ENCODE measurements at regions not wholly inside any gene's neighbourhood (a gene's known extent, or its start where the extent isn't known, plus 50 kb on each side); places are given as distances from the start of the nearest gene placed in this dataset.
A peak's percentile ranks its signal among the peaks of the same experiment; 100 is the strongest.

GRCh38 chr5:10153394-10153793 is 96.3 kb downstream of the ATPSCKMT start:
- TF ChIP-seq, protein P1, sequence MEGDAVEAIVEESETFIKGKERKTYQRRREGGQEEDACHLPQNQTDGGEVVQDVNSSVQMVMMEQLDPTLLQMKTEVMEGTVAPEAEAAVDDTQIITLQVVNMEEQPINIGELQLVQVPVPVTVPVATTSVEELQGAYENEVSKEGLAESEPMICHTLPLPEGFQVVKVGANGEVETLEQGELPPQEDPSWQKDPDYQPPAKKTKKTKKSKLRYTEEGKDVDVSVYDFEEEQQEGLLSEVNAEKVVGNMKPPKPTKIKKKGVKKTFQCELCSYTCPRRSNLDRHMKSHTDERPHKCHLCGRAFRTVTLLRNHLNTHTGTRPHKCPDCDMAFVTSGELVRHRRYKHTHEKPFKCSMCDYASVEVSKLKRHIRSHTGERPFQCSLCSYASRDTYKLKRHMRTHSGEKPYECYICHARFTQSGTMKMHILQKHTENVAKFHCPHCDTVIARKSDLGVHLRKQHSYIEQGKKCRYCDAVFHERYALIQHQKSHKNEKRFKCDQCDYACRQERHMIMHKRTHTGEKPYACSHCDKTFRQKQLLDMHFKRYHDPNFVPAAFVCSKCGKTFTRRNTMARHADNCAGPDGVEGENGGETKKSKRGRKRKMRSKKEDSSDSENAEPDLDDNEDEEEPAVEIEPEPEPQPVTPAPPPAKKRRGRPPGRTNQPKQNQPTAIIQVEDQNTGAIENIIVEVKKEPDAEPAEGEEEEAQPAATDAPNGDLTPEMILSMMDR (IDR thresholded peaks at IDR 0.05; ENCODE audit: control insufficient read depth, insufficient read depth, low read depth, low read length, missing control alignments), result no peak
- H3K4me3 ChIP-seq (ENCODE audit: control insufficient read depth, low read depth, low read length), result no peak overlapping the region
- DNase-seq (ENCODE audit: low read depth), result no peak

DNA sequence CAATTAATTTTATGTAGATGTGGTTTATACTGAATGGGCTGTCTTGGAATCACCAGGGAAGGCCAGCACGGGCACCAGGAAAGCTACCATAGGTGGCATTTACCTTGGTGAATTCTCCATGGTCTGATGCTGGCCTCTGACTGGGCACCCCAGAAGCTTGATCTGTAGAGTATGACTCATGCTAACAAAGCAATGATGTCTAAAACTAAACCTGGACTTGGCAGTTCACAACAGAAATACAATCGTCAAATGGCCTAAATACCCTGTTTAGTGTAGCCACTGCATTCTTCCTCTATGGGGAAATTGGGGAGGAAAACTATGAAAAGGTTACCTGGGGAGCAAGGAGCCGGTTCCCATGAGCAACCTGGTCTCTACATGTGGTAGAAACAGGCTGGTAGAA is 98.0 kb downstream of the ATPSCKMT start:
- DNase-seq (ENCODE audit: low read depth), result no peak
- no peak overlapping the region for H3K4me3 ChIP-seq (ENCODE audit: control insufficient read depth, low read depth, low read length)
- TF ChIP-seq, protein P1 (IDR thresholded peaks at IDR 0.05; ENCODE audit: control insufficient read depth, insufficient read depth, low read depth, low read length, missing control alignments), result no peak

- no peak overlapping the region for H3K4me3 ChIP-seq (ENCODE audit: control insufficient read depth, low read depth, low read length)
- no peak for DNase-seq (ENCODE audit: low read depth)
- TF ChIP-seq, protein P1 (IDR thresholded peaks at IDR 0.05; ENCODE audit: control insufficient read depth, insufficient read depth, low read depth, low read length, missing control alignments), result no peak
Measured at GRCh38 chr5:10149911-10150310, 99.8 kb downstream of the ATPSCKMT start.

DNA sequence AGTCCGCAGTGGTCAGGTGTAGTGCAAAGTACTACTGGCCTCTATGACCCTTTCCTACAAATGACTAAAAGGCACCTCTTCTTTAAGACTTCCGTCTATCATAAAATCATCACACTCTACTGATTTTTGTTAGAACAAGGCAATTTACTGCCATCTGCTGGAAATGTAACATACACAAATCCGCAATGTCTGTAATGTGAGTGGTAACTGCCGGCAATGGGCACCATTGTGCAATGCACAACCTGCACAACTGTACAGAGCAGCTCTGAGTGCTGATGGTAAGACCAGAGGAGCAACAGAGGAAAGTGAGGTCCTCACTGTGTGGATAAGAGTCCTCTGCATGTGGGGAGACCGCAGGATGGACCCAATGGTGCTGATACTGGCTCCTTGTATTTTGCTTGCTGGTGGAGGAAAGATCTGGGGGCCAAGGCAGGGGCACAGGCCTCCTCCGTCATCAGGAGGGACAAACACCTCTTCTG is 103.7 kb downstream of the ATPSCKMT start:
- DNase-seq (ENCODE audit: low read depth), result peak; percentile 33
- TF ChIP-seq, protein P1 (IDR thresholded peaks at IDR 0.05; ENCODE audit: control insufficient read depth, insufficient read depth, low read depth, low read length, missing control alignments), result peak; percentile 40
- no peak overlapping the region for H3K4me3 ChIP-seq (ENCODE audit: control insufficient read depth, low read depth, low read length)

DNA sequence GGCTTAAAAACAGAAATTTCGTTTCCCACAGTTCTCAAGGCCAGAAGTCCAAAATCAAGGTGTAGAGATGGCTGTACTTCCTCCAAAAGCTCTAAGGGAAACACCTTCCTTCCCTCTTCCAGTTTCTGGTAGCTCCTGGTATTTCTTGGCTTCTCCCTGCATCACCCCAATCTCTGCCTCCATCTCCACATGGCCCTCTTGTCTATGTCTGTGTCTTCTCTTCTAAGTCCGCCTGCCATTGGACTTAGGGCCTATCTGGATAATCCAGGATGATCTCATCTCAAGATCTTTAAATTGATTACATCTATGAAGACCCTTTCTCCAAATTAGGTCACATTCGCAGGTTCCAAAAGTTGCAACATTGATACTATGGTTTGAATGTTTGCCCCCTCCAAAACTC is 105.6 kb downstream of the ATPSCKMT start:
- TF ChIP-seq, protein P1 (IDR thresholded peaks at IDR 0.05; ENCODE audit: control insufficient read depth, insufficient read depth, low read depth, low read length, missing control alignments), result no peak
- no peak for DNase-seq (ENCODE audit: low read depth)
- no peak overlapping the region for H3K4me3 ChIP-seq (ENCODE audit: control insufficient read depth, low read depth, low read length)

- TF ChIP-seq, protein P1 (IDR thresholded peaks at IDR 0.05; ENCODE audit: control insufficient read depth, insufficient read depth, low read depth, low read length, missing control alignments), result peak; percentile 40
- no peak overlapping the region for H3K4me3 ChIP-seq (ENCODE audit: control insufficient read depth, low read depth, low read length)
- DNase-seq (ENCODE audit: low read depth), result no peak
Measured at GRCh38 chr5:10140195-10140973, 109.3 kb downstream of the ATPSCKMT start.
